ENCODE measurements at regions not wholly inside any gene's neighbourhood (a gene's known extent, or its start where the extent isn't known, plus 50 kb on each side); places are given as distances from the start of the nearest gene placed in this dataset.
"Not testable (repeated sequence)": the region's sequence is repeated elsewhere in the genome, so short reads cannot be mapped to it uniquely, and the experiment has no call there.

DNA sequence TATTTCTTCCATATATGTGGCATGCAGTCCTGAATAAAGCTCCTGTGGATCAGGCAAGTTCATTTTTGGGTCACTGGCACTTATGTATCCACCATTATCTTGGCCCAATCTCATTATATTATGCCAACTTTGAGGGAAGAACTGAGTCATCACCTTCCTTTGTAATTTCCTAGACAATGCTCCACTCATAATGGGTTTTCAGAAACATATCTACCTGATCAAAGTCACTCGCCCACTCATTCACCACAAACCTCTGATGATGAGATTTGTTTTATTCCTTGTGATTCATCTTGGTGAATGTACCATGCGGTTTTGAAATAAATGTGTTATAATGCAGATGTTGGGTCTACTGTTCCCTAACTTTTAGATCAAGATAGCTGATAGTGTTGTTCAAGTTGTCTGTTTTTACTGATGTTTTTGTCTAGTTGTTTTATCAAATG lies 525.8 kb downstream of the KIF20B start:
- DNase-seq (no peak), FAIRE-seq (no peak)
- TF ChIP-seq, protein P1, sequence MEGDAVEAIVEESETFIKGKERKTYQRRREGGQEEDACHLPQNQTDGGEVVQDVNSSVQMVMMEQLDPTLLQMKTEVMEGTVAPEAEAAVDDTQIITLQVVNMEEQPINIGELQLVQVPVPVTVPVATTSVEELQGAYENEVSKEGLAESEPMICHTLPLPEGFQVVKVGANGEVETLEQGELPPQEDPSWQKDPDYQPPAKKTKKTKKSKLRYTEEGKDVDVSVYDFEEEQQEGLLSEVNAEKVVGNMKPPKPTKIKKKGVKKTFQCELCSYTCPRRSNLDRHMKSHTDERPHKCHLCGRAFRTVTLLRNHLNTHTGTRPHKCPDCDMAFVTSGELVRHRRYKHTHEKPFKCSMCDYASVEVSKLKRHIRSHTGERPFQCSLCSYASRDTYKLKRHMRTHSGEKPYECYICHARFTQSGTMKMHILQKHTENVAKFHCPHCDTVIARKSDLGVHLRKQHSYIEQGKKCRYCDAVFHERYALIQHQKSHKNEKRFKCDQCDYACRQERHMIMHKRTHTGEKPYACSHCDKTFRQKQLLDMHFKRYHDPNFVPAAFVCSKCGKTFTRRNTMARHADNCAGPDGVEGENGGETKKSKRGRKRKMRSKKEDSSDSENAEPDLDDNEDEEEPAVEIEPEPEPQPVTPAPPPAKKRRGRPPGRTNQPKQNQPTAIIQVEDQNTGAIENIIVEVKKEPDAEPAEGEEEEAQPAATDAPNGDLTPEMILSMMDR (IDR thresholded peaks at IDR 0.05; ENCODE audit: borderline replicate concordance, extremely low read depth, insufficient read depth), result no peak
- no peaks in the 10 kb centered on the region for H3K27me3 ChIP-seq (ENCODE audit: control insufficient read depth, insufficient read depth, low read length)
- H3K9me3 ChIP-seq (ENCODE audit: control insufficient read depth in 2 of 3, insufficient read depth in 1 of 3, low read length in 3 of 3), result no peaks in the 10 kb centered on the region
- H3K9ac ChIP-seq (ENCODE audit: low read length in 3 of 3), result no peak overlapping the region
- intact Hi-C loops (cut with DNase I), result no loop called here
- H3K36me3 ChIP-seq (ENCODE audit: control insufficient read depth in 2 of 3, insufficient read depth in 3 of 3, low read length in 3 of 3), result no peaks in the 10 kb centered on the region
- H3K4me3 ChIP-seq (ENCODE audit: low read length in 3 of 3), result no peak overlapping the region
- no peaks in the 10 kb centered on the region for H3K4me1 ChIP-seq (ENCODE audit: control insufficient read depth in 2 of 3, insufficient read depth in 2 of 3, low read depth in 1 of 3, low read length in 3 of 3)
- H3K27ac ChIP-seq (ENCODE audit: low read depth in 2 of 2, low read length in 2 of 2), result no peak overlapping the region

DNA sequence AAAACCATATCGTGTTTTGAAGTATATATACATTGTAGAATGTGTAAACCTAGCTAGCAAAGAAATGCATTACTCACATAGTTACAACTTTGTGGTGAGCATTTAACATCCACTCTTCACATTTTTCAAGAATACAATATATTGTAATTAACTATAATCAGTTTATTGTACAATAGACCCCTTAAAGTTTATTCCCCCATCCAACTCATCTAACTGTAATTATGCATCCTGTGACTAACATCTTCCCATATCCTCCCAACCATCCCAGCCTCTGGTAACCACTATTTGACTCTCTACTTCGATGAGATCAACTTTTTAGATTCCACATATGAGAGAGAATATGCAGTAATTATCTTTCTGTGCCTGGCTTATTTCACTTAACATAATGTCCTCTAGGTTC lies 526.4 kb downstream of the KIF20B start:
- H3K27ac ChIP-seq (ENCODE audit: low read depth in 2 of 2, low read length in 2 of 2), result no peak overlapping the region
- DNase-seq (no peak), FAIRE-seq (no peak)
- no peak overlapping the region for H3K4me3 ChIP-seq (ENCODE audit: low read length in 3 of 3)
- no peaks in the 10 kb centered on the region for H3K27me3 ChIP-seq (ENCODE audit: control insufficient read depth, insufficient read depth, low read length)
- TF ChIP-seq, protein P1 (IDR thresholded peaks at IDR 0.05; ENCODE audit: borderline replicate concordance, extremely low read depth, insufficient read depth), result no peak
- intact Hi-C loops (cut with DNase I), result no loop called here
- no peaks in the 10 kb centered on the region for H3K9me3 ChIP-seq (ENCODE audit: control insufficient read depth in 2 of 3, insufficient read depth in 1 of 3, low read length in 3 of 3)
- no peak overlapping the region for H3K9ac ChIP-seq (ENCODE audit: low read length in 3 of 3)
- H3K36me3 ChIP-seq (ENCODE audit: control insufficient read depth in 2 of 3, insufficient read depth in 3 of 3, low read length in 3 of 3), result no peaks in the 10 kb centered on the region
- no peaks in the 10 kb centered on the region for H3K4me1 ChIP-seq (ENCODE audit: control insufficient read depth in 2 of 3, insufficient read depth in 2 of 3, low read depth in 1 of 3, low read length in 3 of 3)

GRCh38 chr10:90229486-90229885 lies 528.1 kb downstream of the KIF20B start:
- FAIRE-seq (no peak), DNase-seq (no peak)
- Histone ChIP-seq H3K4me3 (ENCODE audit: low read length in 3 of 3) (no peak overlapping the region), H3K27ac (ENCODE audit: low read depth in 2 of 2, low read length in 2 of 2) (no peak overlapping the region), H3K9me3 (ENCODE audit: control insufficient read depth in 2 of 3, insufficient read depth in 1 of 3, low read length in 3 of 3) (no peaks in the 10 kb centered on the region), H3K36me3 (ENCODE audit: control insufficient read depth in 2 of 3, insufficient read depth in 3 of 3, low read length in 3 of 3) (no peaks in the 10 kb centered on the region), H3K4me1 (ENCODE audit: control insufficient read depth in 2 of 3, insufficient read depth in 2 of 3, low read depth in 1 of 3, low read length in 3 of 3) (no peaks in the 10 kb centered on the region), H3K27me3 (ENCODE audit: control insufficient read depth, insufficient read depth, low read length) (no peaks in the 10 kb centered on the region), H3K9ac (ENCODE audit: low read length in 3 of 3) (no peak overlapping the region)
- intact Hi-C loops (cut with DNase I), result no loop called here
- TF ChIP-seq, protein P1 (IDR thresholded peaks at IDR 0.05; ENCODE audit: borderline replicate concordance, extremely low read depth, insufficient read depth), result no peak

DNA sequence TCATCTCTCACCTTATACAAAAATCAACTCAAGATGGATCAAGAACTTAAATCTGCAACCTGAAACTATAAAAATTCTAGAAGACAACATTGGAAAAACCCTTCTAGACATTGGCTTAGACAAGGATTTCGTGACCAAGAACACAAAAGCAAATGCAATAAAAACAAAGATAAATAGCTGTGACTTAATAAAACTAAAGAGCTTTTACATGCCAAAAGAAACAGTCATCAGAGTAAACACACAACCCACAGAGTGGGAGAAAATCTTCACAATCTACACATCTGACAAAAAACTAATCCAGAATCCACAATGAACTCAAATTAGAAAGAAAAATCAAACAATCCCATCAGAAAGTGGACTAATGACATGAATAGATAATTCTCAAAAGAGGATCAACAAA lies 532.4 kb downstream of the KIF20B start:
- H3K27me3 ChIP-seq (ENCODE audit: control insufficient read depth, insufficient read depth, low read length); H3K9ac ChIP-seq (ENCODE audit: low read length in 3 of 3); H3K4me3 ChIP-seq (ENCODE audit: low read length in 3 of 3); H3K4me1 ChIP-seq (ENCODE audit: control insufficient read depth in 2 of 3, insufficient read depth in 2 of 3, low read depth in 1 of 3, low read length in 3 of 3); intact Hi-C loops (cut with DNase I); FAIRE-seq; H3K36me3 ChIP-seq (ENCODE audit: control insufficient read depth in 2 of 3, insufficient read depth in 3 of 3, low read length in 3 of 3); DNase-seq; H3K9me3 ChIP-seq (ENCODE audit: control insufficient read depth in 2 of 3, insufficient read depth in 1 of 3, low read length in 3 of 3); H3K27ac ChIP-seq (ENCODE audit: low read depth in 2 of 2, low read length in 2 of 2): not testable (repeated sequence)

All from kidney (tissue), 13 donors.